ENCODE measurements at regions not wholly inside any gene's neighbourhood (a gene's known extent, or its start where the extent isn't known, plus 50 kb on each side); places are given as distances from the start of the nearest gene placed in this dataset.

- DNase-seq = no peak
Measured at GRCh38 chr18:76679259-76679658, 143.1 kb upstream of the ZNF236 start.

- DNase-seq = no peak
Measured at GRCh38 chr18:76678248-76678647, 144.1 kb upstream of the ZNF236 start.

GRCh38 chr18:76674596-76674995 is 147.8 kb upstream of the ZNF236 start:
- no peak for DNase-seq

- DNase-seq = no peak
Measured at GRCh38 chr18:76673281-76674185, 148.8 kb upstream of the ZNF236 start.

GRCh38 chr18:76672627-76673026 is 149.7 kb upstream of the ZNF236 start:
- no peak for DNase-seq

- DNase-seq = no peak
Measured at GRCh38 chr18:76670564-76671288, 151.6 kb upstream of the ZNF236 start.

GRCh38 chr18:76668546-76668945 is 153.8 kb upstream of the ZNF236 start:
- DNase-seq = no peak

- DNase-seq = no peak
Measured at GRCh38 chr18:76668119-76668518, 154.2 kb upstream of the ZNF236 start.

GRCh38 chr18:76667603-76668002 is 154.8 kb upstream of the ZNF236 start:
- DNase-seq = no peak

GRCh38 chr18:76662626-76663025 is 159.7 kb upstream of the ZNF236 start:
- DNase-seq = no peak

- no peak for DNase-seq
Measured at GRCh38 chr18:76660571-76661192, 161.7 kb upstream of the ZNF236 start.

- DNase-seq = no peak
Measured at GRCh38 chr18:76658627-76659026, 163.6 kb upstream of the ZNF516 start.

GRCh38 chr18:76657911-76658470 is 162.9 kb upstream of the ZNF516 start:
- DNase-seq = no peak

- no peak for DNase-seq
Measured at GRCh38 chr18:76656925-76657827, 162.1 kb upstream of the ZNF516 start.

GRCh38 chr18:76654577-76654976 is 159.5 kb upstream of the ZNF516 start:
- no peak for DNase-seq

GRCh38 chr18:76647322-76647721 is 152.3 kb upstream of the ZNF516 start:
- DNase-seq = no peak

GRCh38 chr18:76644580-76644979 is 149.5 kb upstream of the ZNF516 start:
- no peak for DNase-seq

- DNase-seq = no peak
Measured at GRCh38 chr18:76643996-76644395, 149.0 kb upstream of the ZNF516 start.

GRCh38 chr18:76643199-76643598 is 148.2 kb upstream of the ZNF516 start:
- no peak for DNase-seq

GRCh38 chr18:76640438-76640837 is 145.4 kb upstream of the ZNF516 start:
- no peak for DNase-seq

GRCh38 chr18:76634564-76634963 is 139.5 kb upstream of the ZNF516 start:
- no peak for DNase-seq

- DNase-seq = no peak
Measured at GRCh38 chr18:76633588-76634269, 138.7 kb upstream of the ZNF516 start.
